GM18870 (cell line): ENCODE measurements at regions not wholly inside any gene's neighbourhood (a gene's known extent, or its start where the extent isn't known, plus 50 kb on each side); places are given as distances from the start of the nearest gene placed in this dataset.

Experiments
- ATAC-seq: cut with Tn5 transposase; IDR thresholded peaks from one replicate; pipeline ENCODE4 v1.9.1; 2021; ENCODE audit warnings: moderate library complexity; ENCODE audit not compliant: unreplicated experiment

- no peak for ATAC-seq
Measured at GRCh38 chr14:101460521-101460920, 100.8 kb upstream of the DIO3 start.

- ATAC-seq = no peak
Measured at GRCh38 chr14:101460986-101461750, 100.1 kb upstream of the DIO3 start.

DNA sequence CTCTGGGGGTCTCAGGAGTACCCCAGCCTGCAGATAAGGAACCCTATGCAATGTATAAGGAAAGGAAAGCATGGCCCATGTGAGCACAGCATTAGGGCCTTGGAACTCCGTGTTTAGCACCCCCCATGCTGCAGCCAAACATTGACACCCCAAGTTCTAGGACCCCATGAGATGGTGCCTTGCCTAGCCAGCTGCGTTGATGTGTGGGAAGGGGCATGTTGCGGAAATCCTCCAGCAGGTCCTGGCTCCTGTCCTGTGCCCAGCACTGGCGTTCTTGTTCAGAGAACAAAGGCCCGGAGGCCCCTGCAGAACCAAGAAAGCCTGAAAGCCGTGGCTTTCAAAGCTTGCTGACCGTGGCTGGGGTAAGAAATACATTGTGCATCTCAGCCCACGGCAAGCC is 99.4 kb upstream of the DIO3 start:
- no peak for ATAC-seq

DNA sequence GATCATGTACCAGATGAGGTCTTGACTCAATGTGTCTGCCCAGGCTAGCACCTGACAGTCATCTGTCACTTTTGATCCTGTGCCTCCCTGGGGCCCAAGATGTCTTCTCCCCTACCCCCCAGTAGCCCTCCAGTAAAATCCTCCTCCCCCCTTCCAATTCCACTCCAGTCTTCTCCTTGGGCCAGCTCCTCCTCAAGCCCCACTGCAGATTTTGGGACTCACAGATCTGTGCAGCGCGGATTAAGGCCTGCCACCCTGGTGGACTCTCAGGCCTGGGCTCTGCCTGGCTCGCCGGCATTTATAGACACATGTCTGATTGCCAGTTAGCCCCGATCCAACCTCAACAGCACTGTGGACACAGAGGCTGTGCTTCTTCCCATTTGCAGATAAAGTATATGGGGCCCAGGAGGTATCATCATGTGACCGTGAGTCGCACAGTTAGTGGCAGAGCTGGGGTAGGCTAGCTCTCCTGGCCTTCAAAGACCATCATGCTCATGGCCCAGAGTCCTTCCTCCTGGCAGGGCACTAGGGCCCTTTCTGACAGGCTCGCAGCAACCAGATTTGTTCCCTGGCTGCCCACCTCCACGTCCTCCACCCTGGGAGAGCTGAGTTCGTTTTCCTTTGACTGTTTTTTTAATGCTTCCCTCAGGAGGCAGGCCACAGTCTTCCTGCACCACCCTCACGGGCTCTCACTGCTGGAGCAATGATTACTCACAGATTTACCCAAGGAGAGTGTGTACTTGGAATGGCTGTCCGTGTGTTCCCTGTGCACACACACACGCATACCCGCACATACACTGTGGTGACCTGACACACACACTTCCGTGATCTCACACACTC is 98.3 kb upstream of the DIO3 start:
- no peak for ATAC-seq

GRCh38 chr14:101463566-101464171 is 97.6 kb upstream of the DIO3 start:
- ATAC-seq = no peak

GRCh38 chr14:101464310-101464983 is 96.8 kb upstream of the DIO3 start:
- ATAC-seq = no peak

- no peak for ATAC-seq
Measured at GRCh38 chr14:101464984-101465794, 96.1 kb upstream of the DIO3 start.

- ATAC-seq = no peak
Measured at GRCh38 chr14:101465795-101466448, 95.4 kb upstream of the DIO3 start.

DNA sequence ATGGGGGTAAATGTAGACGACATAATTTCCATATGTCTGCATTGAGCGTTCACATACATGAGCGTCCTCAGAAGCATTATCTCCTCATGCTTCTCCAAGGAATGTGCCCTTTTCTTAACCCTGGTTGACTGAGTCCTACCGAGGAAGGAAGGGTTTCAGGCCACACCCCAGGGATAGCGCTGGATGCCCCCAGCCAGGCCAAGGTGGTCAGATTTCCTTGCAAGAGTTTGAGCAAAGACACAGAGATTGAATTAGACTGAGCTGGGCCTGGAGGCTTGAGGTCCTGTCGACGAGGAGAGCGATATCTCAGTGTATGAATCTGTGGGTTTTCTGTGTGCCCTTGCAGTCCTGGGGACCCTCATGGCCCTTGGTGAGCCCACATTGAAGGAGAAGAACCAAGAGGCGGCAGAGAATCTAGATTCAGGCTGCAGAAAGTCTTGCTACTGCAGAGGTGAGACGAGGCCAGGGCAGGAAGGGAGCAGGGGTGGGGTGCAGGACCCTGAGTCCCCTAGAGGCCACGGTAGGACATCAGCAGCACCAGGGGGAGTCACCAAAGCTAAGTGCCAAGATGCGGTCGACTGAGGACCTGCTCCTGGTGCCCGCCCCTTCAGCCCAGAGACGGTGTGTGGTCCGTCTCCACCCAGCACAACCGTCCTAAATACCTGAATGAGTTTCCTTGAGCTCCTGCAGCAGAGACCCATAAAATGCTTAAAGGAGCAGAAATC is 94.7 kb upstream of the DIO3 start:
- no peak for ATAC-seq

GRCh38 chr14:101467181-101467926 is 93.9 kb upstream of the DIO3 start:
- ATAC-seq = no peak

GRCh38 chr14:101469382-101470247 is 91.7 kb upstream of the DIO3 start:
- no peak for ATAC-seq

DNA sequence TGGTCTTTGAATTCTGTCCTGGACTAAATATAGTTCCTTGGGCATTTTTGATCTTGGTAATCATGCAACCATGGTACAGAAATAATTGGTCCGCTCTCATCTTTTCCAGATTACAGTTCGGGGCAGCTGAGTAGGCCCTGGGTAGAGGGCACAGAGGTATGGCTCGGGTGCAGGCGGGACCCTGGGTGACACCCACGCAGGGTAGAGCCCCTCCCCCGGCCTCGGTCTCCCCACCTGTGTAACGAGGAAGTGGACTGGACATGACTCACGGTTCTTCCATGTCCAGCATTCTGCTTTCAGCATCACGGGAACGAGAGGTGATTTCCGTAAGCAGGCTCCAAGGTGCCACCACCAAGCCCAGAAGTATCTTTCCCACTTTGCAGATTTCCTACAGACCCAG is 91.0 kb upstream of the DIO3 start:
- ATAC-seq = no peak

DNA sequence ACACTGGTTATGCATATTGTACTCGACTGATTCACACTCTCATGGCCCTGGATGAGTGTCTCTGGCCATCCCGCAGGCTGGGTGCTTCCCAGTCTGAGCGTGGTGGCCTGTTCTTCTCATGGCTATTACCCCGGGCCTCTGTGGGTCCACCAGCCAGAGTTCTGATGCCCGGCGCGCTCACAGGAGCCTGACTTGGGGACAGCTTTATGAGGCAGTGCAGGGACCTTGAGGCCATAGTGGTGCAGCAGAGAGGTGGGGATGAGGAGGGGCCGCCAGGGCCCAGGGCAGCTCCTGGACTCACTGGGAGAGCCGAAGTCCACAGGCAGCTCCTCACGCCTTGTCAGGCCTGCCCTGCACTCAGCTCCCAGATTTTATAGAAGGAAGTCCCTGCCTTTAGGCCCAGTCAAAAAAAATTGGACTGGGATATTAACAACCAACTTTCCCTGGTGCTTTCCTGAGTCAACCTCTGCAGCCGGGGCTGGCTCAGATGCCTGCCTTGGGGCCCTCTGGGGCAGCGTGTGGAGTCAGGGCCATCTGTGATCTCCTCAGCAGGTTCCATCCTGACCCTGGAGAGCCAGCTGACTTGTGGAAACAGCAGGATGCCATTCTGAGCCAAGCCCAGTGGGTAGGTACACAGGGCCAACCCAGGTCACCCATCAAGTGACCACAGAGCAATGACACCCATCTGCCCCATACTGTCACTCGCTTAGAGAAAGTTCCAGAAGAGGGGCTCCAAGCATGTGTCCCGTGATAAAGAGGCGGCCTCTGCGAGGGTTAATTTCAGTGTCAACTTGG is 89.4 kb upstream of the DIO3 start:
- no peak for ATAC-seq

GRCh38 chr14:101472518-101472849 is 88.8 kb upstream of the DIO3 start:
- ATAC-seq = no peak

DNA sequence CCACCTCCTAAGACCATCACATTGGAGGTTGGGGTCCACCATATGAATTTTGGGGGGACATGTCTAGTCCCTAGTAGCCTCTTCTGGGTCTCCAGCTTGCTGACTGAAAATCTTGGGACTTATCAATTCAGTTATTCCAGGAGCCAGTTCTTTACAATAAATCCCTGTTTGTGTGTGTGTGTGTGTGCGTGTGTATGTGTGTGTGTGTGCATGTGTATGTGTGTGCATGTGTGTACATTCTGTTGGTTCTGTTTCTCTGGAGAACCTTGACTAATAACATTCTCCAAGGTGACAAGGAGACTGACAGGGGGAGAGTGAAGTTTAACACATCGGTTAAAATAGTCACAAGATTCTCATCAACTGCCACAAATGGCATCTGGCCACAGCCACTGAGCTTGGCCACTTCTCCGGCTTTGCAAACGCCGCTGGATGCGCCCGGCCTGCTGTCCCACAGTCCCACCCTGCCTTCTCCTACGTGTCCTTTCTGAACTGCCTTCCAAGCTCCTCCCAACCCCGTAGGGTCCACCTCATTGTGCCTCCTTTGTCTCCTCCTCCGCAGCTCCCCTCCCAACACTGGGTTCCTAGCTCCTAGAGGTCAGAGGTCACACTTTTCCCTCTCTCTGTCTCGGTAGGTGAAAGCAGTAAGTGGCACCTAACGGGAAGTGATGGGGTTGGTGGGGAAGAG is 88.1 kb upstream of the DIO3 start:
- ATAC-seq = no peak

DNA sequence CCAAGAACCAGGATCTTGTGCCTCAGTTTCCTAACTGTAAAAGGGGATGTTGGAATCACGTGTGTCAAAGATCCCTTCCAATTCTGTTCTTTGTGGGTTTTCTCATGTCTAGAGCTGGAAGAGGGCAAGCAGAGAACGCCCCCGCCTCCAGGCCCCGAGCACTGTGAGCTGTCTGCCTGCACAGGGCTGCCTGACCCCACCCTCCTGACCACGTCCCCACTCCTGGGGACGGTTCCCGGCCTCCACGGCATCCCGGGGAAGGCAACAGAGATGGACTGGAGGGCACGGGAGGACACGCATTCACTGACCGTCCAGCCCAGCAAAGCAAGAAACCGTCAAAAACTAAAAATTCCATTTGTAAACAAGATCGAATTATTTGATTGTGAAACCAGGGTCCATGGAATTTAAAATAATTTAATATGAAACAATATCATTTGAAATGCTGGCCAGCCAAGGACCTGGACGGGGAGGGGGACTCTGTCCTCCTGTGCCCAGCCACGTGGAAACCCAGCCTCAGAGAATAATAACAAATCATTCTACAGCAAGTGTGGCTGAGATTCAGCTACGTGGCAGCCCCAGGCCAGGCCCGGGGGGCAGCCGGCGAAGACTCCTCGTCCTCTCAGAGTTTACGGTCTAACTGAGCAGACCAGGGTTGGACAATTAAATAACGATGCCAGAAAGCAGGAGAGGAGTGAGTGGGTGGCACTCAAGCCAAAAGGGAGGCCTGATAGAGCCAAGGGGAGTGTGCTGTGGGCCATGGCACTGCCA is 87.3 kb upstream of the DIO3 start:
- ATAC-seq = no peak
